ENCODE measurements at regions not wholly inside any gene's neighbourhood (a gene's known extent, or its start where the extent isn't known, plus 50 kb on each side); places are given as distances from the start of the nearest gene placed in this dataset.

- no peak for TF ChIP-seq ZNF146 (tag by site-specific recombination; IDR thresholded peaks at IDR 0.05)
- no peak for TF ChIP-seq PBX3 (CRISPR knock-in tag; IDR thresholded peaks at IDR 0.05)
Measured at GRCh38 chr3:18656866-18657265, 231.7 kb upstream of the SATB1 start.

All from HEK293 (cell line).